ENCODE measurements at regions not wholly inside any gene's neighbourhood (a gene's known extent, or its start where the extent isn't known, plus 50 kb on each side); places are given as distances from the start of the nearest gene placed in this dataset.

DNA sequence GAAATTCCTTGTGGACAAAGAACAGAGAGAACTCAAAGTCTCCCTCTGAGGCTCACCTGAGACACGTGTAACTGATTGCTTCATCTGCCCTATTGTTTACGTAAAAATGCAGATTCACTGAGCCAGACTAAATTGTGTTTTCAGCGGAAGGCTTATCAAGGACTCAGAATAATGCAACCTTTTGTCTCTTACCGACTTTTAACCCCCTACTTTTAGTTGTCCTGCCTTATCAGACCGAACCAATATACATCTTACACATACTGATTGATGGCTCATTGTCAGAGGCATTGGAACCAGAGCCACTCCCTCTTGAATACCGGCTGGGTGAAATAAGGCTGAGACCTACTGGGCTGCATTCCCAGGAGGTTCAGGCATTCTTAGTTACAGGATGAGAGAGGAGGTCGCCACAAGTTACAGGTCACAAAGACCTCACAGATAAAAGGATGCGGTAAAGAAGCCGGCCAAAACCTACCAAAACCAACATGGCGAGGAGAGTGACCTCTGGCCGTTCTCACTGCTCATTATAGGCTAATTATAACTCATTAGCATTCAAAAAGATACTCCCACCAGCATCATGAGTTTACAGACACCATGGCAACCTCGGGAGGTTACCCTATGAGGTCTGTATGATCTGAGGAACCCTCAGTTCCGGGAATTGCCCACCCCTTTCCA lies 95.5 kb upstream of the ZNF184 start (continued):
- TF ChIP-seq, protein P1, sequence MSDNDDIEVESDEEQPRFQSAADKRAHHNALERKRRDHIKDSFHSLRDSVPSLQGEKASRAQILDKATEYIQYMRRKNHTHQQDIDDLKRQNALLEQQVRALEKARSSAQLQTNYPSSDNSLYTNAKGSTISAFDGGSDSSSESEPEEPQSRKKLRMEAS (IDR thresholded peaks at IDR 0.05): no peak
- no peak for TF ChIP-seq HNF4G (IDR thresholded peaks at IDR 0.05)
- TF ChIP-seq FOXA1 (IDR thresholded peaks at IDR 0.05): no peak
- no peak for TF ChIP-seq JUND (IDR thresholded peaks at IDR 0.05)

DNA sequence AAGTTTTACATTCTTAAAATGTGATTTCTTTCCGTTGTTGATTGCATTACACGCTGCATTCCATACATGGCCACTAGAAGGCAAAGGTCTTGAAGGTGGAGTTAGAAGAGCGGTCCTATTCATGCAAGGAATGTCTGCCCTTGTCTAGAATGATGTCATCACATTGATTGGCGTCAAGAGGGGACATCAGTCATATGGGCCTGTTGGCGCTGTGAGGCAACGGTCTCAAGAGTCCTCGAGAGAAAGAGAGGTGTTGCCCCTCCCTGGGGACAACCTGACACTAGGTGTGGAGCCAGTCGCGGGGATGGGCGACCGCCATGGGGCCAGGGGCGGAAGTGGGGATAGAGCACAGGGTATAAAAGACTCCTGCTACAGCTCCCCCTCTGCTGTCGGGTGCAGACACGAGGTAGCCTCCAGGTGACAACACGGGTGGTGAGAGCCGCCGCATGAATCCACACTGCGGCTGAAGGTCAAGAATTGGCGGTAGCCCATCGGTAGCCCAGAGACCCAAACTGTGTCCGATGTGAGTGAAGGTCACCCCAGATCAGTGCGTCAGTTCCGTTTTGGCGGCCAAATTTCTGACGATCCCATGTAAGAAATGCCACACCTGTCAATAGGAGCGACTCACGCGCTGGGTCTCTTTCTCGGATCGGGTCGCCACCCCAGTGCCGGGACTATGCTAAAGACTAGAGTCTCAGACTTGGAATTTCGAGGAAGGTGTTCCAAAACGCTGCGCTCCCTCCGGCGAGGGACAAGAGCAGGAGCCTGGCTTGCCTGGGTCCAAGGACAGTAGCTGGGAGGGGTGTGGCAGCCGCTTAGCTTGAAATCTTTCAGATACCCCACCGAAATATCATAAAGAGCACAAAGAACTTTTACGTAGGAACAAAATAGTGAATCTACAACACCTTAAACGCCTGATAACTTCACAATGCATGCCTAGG lies 93.2 kb upstream of the ZNF184 start:
- DNase-seq (ENCODE audit: low spot score): no peak
- H3K9ac ChIP-seq (ENCODE audit: low read depth in 1 of 2, low read length in 2 of 2): no peak overlapping the region
- no peaks in the 10 kb centered on the region for H3K9me3 ChIP-seq (ENCODE audit: control insufficient read depth in 4 of 4, low read length in 3 of 4)
- H3K4me1 ChIP-seq (ENCODE audit: control insufficient read depth in 4 of 4, insufficient read depth in 4 of 4, low read length in 3 of 4): no peaks in the 10 kb centered on the region
- TF ChIP-seq HNF4A (conservative IDR thresholded peaks at IDR 0.05): no peak
- TF ChIP-seq, protein P2, sequence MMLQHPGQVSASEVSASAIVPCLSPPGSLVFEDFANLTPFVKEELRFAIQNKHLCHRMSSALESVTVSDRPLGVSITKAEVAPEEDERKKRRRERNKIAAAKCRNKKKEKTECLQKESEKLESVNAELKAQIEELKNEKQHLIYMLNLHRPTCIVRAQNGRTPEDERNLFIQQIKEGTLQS (IDR thresholded peaks at IDR 0.05): no peak
- TF ChIP-seq GABPA (IDR thresholded peaks at IDR 0.05 in 1 of 2, conservative IDR thresholded peaks at IDR 0.05 in 1 of 2): no peak
- TF ChIP-seq, protein P3, sequence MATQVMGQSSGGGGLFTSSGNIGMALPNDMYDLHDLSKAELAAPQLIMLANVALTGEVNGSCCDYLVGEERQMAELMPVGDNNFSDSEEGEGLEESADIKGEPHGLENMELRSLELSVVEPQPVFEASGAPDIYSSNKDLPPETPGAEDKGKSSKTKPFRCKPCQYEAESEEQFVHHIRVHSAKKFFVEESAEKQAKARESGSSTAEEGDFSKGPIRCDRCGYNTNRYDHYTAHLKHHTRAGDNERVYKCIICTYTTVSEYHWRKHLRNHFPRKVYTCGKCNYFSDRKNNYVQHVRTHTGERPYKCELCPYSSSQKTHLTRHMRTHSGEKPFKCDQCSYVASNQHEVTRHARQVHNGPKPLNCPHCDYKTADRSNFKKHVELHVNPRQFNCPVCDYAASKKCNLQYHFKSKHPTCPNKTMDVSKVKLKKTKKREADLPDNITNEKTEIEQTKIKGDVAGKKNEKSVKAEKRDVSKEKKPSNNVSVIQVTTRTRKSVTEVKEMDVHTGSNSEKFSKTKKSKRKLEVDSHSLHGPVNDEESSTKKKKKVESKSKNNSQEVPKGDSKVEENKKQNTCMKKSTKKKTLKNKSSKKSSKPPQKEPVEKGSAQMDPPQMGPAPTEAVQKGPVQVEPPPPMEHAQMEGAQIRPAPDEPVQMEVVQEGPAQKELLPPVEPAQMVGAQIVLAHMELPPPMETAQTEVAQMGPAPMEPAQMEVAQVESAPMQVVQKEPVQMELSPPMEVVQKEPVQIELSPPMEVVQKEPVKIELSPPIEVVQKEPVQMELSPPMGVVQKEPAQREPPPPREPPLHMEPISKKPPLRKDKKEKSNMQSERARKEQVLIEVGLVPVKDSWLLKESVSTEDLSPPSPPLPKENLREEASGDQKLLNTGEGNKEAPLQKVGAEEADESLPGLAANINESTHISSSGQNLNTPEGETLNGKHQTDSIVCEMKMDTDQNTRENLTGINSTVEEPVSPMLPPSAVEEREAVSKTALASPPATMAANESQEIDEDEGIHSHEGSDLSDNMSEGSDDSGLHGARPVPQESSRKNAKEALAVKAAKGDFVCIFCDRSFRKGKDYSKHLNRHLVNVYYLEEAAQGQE (IDR thresholded peaks at IDR 0.05): no peak
- TF ChIP-seq, protein P1 (IDR thresholded peaks at IDR 0.05): no peak
- no peak for TF ChIP-seq RAD21 (IDR thresholded peaks at IDR 0.05)
- no peak for TF ChIP-seq TAF1 (conservative IDR thresholded peaks at IDR 0.05)
- no peak for TF ChIP-seq EGR1 (IDR thresholded peaks at IDR 0.05; ENCODE audit: low read depth in 2 of 2)
- TF ChIP-seq, protein P4, sequence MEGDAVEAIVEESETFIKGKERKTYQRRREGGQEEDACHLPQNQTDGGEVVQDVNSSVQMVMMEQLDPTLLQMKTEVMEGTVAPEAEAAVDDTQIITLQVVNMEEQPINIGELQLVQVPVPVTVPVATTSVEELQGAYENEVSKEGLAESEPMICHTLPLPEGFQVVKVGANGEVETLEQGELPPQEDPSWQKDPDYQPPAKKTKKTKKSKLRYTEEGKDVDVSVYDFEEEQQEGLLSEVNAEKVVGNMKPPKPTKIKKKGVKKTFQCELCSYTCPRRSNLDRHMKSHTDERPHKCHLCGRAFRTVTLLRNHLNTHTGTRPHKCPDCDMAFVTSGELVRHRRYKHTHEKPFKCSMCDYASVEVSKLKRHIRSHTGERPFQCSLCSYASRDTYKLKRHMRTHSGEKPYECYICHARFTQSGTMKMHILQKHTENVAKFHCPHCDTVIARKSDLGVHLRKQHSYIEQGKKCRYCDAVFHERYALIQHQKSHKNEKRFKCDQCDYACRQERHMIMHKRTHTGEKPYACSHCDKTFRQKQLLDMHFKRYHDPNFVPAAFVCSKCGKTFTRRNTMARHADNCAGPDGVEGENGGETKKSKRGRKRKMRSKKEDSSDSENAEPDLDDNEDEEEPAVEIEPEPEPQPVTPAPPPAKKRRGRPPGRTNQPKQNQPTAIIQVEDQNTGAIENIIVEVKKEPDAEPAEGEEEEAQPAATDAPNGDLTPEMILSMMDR (IDR thresholded peaks at IDR 0.05; ENCODE audit: low read depth, low read length, missing input control): no peak
- no peak for TF ChIP-seq JUND (IDR thresholded peaks at IDR 0.05)
- TF ChIP-seq RXRA (IDR thresholded peaks at IDR 0.05): no peak
- no peak for TF ChIP-seq FOXA1 (IDR thresholded peaks at IDR 0.05)
- TF ChIP-seq, protein P5, sequence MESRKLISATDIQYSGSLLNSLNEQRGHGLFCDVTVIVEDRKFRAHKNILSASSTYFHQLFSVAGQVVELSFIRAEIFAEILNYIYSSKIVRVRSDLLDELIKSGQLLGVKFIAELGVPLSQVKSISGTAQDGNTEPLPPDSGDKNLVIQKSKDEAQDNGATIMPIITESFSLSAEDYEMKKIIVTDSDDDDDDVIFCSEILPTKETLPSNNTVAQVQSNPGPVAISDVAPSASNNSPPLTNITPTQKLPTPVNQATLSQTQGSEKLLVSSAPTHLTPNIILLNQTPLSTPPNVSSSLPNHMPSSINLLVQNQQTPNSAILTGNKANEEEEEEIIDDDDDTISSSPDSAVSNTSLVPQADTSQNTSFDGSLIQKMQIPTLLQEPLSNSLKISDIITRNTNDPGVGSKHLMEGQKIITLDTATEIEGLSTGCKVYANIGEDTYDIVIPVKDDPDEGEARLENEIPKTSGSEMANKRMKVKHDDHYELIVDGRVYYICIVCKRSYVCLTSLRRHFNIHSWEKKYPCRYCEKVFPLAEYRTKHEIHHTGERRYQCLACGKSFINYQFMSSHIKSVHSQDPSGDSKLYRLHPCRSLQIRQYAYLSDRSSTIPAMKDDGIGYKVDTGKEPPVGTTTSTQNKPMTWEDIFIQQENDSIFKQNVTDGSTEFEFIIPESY (IDR thresholded peaks at IDR 0.05): no peak
- no peak for TF ChIP-seq SP1 (IDR thresholded peaks at IDR 0.05)
- TF ChIP-seq YY1 (IDR thresholded peaks at IDR 0.05): no peak
- TF ChIP-seq NR2F2 (IDR thresholded peaks at IDR 0.05): no peak
- TF ChIP-seq FOXA2 (IDR thresholded peaks at IDR 0.05): no peak
- no peak for TF ChIP-seq HNF4G (IDR thresholded peaks at IDR 0.05)
- H3K27me3 ChIP-seq (ENCODE audit: control insufficient read depth in 4 of 4, insufficient read depth in 4 of 4, low read length in 3 of 4): peaks cover 2 to 24% (median 15%) of the 10 kb centered on the region in 4 donors
- H3K27ac ChIP-seq (ENCODE audit: low read depth in 1 of 2, low read length in 2 of 2): no peak overlapping the region
- WGBS: 6% methylated on average over 41 of the region's 41 CpGs
- H3K36me3 ChIP-seq (ENCODE audit: control insufficient read depth in 4 of 4, insufficient read depth in 3 of 4, low read depth in 1 of 4, low read length in 3 of 4): no peaks in the 10 kb centered on the region
- no peak overlapping the region for H3K4me3 ChIP-seq (ENCODE audit: low read depth in 1 of 3, low read length in 3 of 3)
